IMR-90 (cell line): ENCODE measurements at regions not wholly inside any gene's neighbourhood (a gene's known extent, or its start where the extent isn't known, plus 50 kb on each side); places are given as distances from the start of the nearest gene placed in this dataset.

ENCODE experiments used
- ATAC-seq: fragments of 200-7000 bp; cut with Tn5 transposase; 2 replicates; pipeline ENCODE4 v1.9.1; 2020; ENCODE audit warnings: low read depth, mild to moderate bottlenecking, moderate library complexity
- BruUV-seq: library from RNA; stranded (reverse); fragments of 400-500 nt; replicated peaks from 2 replicates; lab custom pipeline; 2021; lab: Mats Ljungman, UMichigan
- CTCF ChIA-PET: fragments of 300-600 bp; formaldehyde crosslinking; extraction: SDS; loops from one replicate; lab custom pipeline; 2021; ENCODE audit warnings: antibody characterized with exemption; lab: Yijun Ruan, JAX
- POLR2A ChIA-PET: fragments of 300-600 bp; sonication (Branson Sonifier 250); formaldehyde crosslinking; loops from one replicate; lab custom pipeline; 2022; ENCODE audit warnings: antibody characterized with exemption; ENCODE audit not compliant: unreplicated experiment; lab: Charles Lee
- DNase-seq: peaks from one replicate; pipeline ENCODE4 v3.0.0; 2013
- H2AFZ ChIP-seq: replicated peaks from 2 replicates; pipeline ENCODE3; 2013; ENCODE audit warnings: low read length, mild to moderate bottlenecking; ENCODE audit not compliant: poor library complexity
- H2AK5ac ChIP-seq: 2 replicates; pipeline ENCODE4 v1.6.1; 2013; ENCODE audit warnings: low read depth, low read length, inconsistent platforms
- H2AK9ac ChIP-seq: replicated peaks from 2 replicates; pipeline ENCODE3; 2013; ENCODE audit warnings: mild to moderate bottlenecking, low read depth, low read length, moderate library complexity; ENCODE audit not compliant: poor library complexity
- H2BK120ac ChIP-seq: 2 replicates; pipeline ENCODE4 v1.6.1; 2013; ENCODE audit warnings: low read depth, low read length, inconsistent platforms
- H2BK15ac ChIP-seq: 3 replicates; pipeline ENCODE4 v1.6.1; 2013; ENCODE audit warnings: low read depth, low read length, inconsistent platforms
- H2BK20ac ChIP-seq: 2 replicates; pipeline ENCODE4 v1.6.1; 2013; ENCODE audit warnings: low read depth, mild to moderate bottlenecking, inconsistent platforms, low read length, moderate library complexity
- H2BK5ac ChIP-seq: 2 replicates; pipeline ENCODE4 v1.6.1; 2013; ENCODE audit warnings: mild to moderate bottlenecking, low read depth, low read length, inconsistent platforms; ENCODE audit not compliant: poor library complexity, severe bottlenecking
- H3K14ac ChIP-seq: replicated peaks from 2 replicates; pipeline ENCODE4 v1.6.1; 2013; ENCODE audit warnings: low read depth, low read length, inconsistent platforms
- H3K18ac ChIP-seq: 2 replicates; pipeline ENCODE4 v1.6.1; 2013; ENCODE audit warnings: low read depth, low read length, control low read depth
- H3K23ac ChIP-seq: 2 replicates; pipeline ENCODE4 v1.6.1; 2013; ENCODE audit warnings: low read depth, low read length, inconsistent platforms
- H3K27ac ChIP-seq: 2 replicates; pipeline ENCODE4 v1.5.1; 2013; ENCODE audit warnings: mild to moderate bottlenecking, control low read depth, low read length; ENCODE audit not compliant: insufficient read depth
- H3K27me3 ChIP-seq: 2 replicates; pipeline ENCODE4 v1.6.1; 2013; ENCODE audit warnings: low read length; ENCODE audit not compliant: control insufficient read depth, insufficient read depth
- H3K36me3 ChIP-seq: 2 replicates; pipeline ENCODE4 v1.6.1; 2013; ENCODE audit warnings: low read length, mixed read lengths; ENCODE audit not compliant: control insufficient read depth, insufficient read depth
- H3K4ac ChIP-seq: 2 replicates; pipeline ENCODE4 v1.6.1; 2013; ENCODE audit warnings: low read depth, low read length, inconsistent platforms
- H3K4me1 ChIP-seq: 2 replicates; pipeline ENCODE4 v1.6.1; 2013; ENCODE audit warnings: low read length, mixed read lengths; ENCODE audit not compliant: control insufficient read depth, insufficient read depth
- H3K4me2 ChIP-seq: 2 replicates; pipeline ENCODE4 v1.6.1; 2013; ENCODE audit warnings: low read depth, mild to moderate bottlenecking, control low read depth, low read length, moderate library complexity
- H3K4me3 ChIP-seq: 2 replicates; pipeline ENCODE4 v1.5.1; 2013; ENCODE audit warnings: low read depth, mild to moderate bottlenecking, control low read depth, low read length, moderate library complexity; ENCODE audit not compliant: insufficient read depth
- H3K56ac ChIP-seq: 2 replicates; pipeline ENCODE4 v1.6.1; 2013; ENCODE audit warnings: low read length, inconsistent platforms; ENCODE audit not compliant: insufficient read depth; ENCODE audit errors: extremely low read depth
- H3K79me1 ChIP-seq, 2 experiments: 2 replicates each; pipeline ENCODE4 v1.6.1; 2013; ENCODE audit warnings: low read length in 2 of 2, inconsistent platforms in 1 of 2, low read depth in 1 of 2
- H3K9ac ChIP-seq: 2 replicates; pipeline ENCODE4 v1.6.1; 2013; ENCODE audit warnings: low read depth, low read length, control low read depth
- H3K9me1 ChIP-seq: 2 replicates; pipeline ENCODE4 v1.6.1; 2013; ENCODE audit warnings: low read length, inconsistent platforms; ENCODE audit not compliant: insufficient read depth
- H3K9me3 ChIP-seq: 2 replicates; pipeline ENCODE4 v1.6.1; 2013; ENCODE audit warnings: low read length; ENCODE audit not compliant: control insufficient read depth, insufficient read depth
- H4K20me1 ChIP-seq: 2 replicates; pipeline ENCODE4 v1.6.1; 2013; ENCODE audit warnings: low read length, inconsistent platforms; ENCODE audit not compliant: insufficient read depth
- H4K5ac ChIP-seq: 2 replicates; pipeline ENCODE4 v1.6.1; 2013; ENCODE audit warnings: mild to moderate bottlenecking, low read depth, low read length, control low read depth
- H4K8ac ChIP-seq, 2 experiments: 2 replicates each; pipeline ENCODE4 v1.6.1; 2013; ENCODE audit warnings: low read depth in 2 of 2, low read length in 2 of 2, control low read depth in 1 of 2, inconsistent platforms in 1 of 2
- H4K91ac ChIP-seq: 2 replicates; pipeline ENCODE4 v1.6.1; 2013; ENCODE audit warnings: low read depth, low read length, inconsistent platforms; ENCODE audit not compliant: insufficient read depth
- BHLHE40 ChIP-seq: fragments of 150-350 bp; IDR thresholded peaks from 2 replicates; pipeline ENCODE4 v1.6.1; 2016; ENCODE audit warnings: mild to moderate bottlenecking, low read depth, low read length
- CEBPB ChIP-seq: IDR thresholded peaks from 2 replicates; pipeline ENCODE4 v1.6.1; 2012; ENCODE audit warnings: low read depth, low read length, improper control_type of control experiment
- CHD1 ChIP-seq: IDR thresholded peaks from 2 replicates; pipeline ENCODE4 v1.6.1; 2012; ENCODE audit warnings: low read depth, low read length, improper control_type of control experiment
- CTCF ChIP-seq: conservative IDR thresholded peaks from 2 replicates; pipeline ENCODE4 v1.5.1; 2012; ENCODE audit warnings: mild to moderate bottlenecking, low read depth, low read length, improper control_type of control experiment
- ELK1 ChIP-seq: fragments of 150-350 bp; IDR thresholded peaks from 2 replicates; pipeline ENCODE4 v1.6.1; 2016; ENCODE audit warnings: low read depth, mild to moderate bottlenecking, low read length, moderate library complexity, borderline replicate concordance
- FOS ChIP-seq: fragments of 150-350 bp; IDR thresholded peaks from 2 replicates; pipeline ENCODE4 v1.6.1; 2016; ENCODE audit warnings: low read depth, low read length
- MAFK ChIP-seq: IDR thresholded peaks from 2 replicates; pipeline ENCODE4 v1.6.1; 2012; ENCODE audit warnings: low read depth, low read length, improper control_type of control experiment
- MAZ ChIP-seq: IDR thresholded peaks from 2 replicates; pipeline ENCODE4 v1.6.1; 2012; ENCODE audit warnings: low read depth, mild to moderate bottlenecking, low read length, improper control_type of control experiment, moderate library complexity, borderline replicate concordance
- MXI1 ChIP-seq: IDR thresholded peaks from 2 replicates; pipeline ENCODE4 v1.6.1; 2012; ENCODE audit warnings: low read depth, mild to moderate bottlenecking, low read length, moderate library complexity, borderline replicate concordance
- NFE2L2 ChIP-seq: fragments of 150-350 bp; IDR thresholded peaks from 2 replicates; pipeline ENCODE4 v1.6.1; 2016; ENCODE audit warnings: low read depth, mild to moderate bottlenecking, low read length
- POLR2A ChIP-seq: IDR thresholded peaks from 2 replicates; pipeline ENCODE4 v1.6.1; 2012; ENCODE audit warnings: mild to moderate bottlenecking, low read depth, low read length
- RAD21 ChIP-seq: IDR thresholded peaks from 2 replicates; pipeline ENCODE4 v1.6.1; 2012; ENCODE audit warnings: low read length, improper control_type of control experiment
- RCOR1 ChIP-seq: IDR thresholded peaks from 2 replicates; pipeline ENCODE4 v1.6.1; 2012; ENCODE audit warnings: mild to moderate bottlenecking, low read length, improper control_type of control experiment; ENCODE audit not compliant: insufficient replicate concordance
- RFX5 ChIP-seq: IDR thresholded peaks from 2 replicates; pipeline ENCODE4 v1.8.0; 2012; ENCODE audit warnings: low read depth, mild to moderate bottlenecking, low read length, moderate library complexity
- SMC3 ChIP-seq: fragments of 150-350 bp; IDR thresholded peaks from 2 replicates; pipeline ENCODE4 v1.6.1; 2016; ENCODE audit warnings: low read depth, mild to moderate bottlenecking, antibody characterized with exemption, low read length, moderate library complexity
- USF2 ChIP-seq: fragments of 150-350 bp; IDR thresholded peaks from 2 replicates; pipeline ENCODE4 v1.6.1; 2017; ENCODE audit warnings: mild to moderate bottlenecking, antibody characterized with exemption, low read length, low read depth
- WGBS, 2 experiments: methylation state at CpG; one replicate each; pipeline versions ENCODE4 v1.1.5 to v1.1.7; 2013; ENCODE audit warnings: missing lambda C conversion rate in 2 of 2; ENCODE audit not compliant: insufficient read length in 1 of 2; ENCODE audit errors: extremely low coverage in 2 of 2; 5-methylcytosine and 5-hydroxymethylcytosine counted together
- dilution Hi-C: fragments of 300-500 bp; cut with HindIII; formaldehyde crosslinking; loops from one replicate; pipeline ENCODE4 v1.14.3; 2018; ENCODE audit warnings: low sequenced_read_pairs; ENCODE audit not compliant: unreplicated experiment
- in situ Hi-C: fragments of 300-500 bp; cut with MboI; formaldehyde crosslinking; loops from 3 replicates; pipeline ENCODE4 v1.14.3; 2019; ENCODE audit warnings: low sequenced_read_pairs, inconsistent platforms, mixed read lengths
- intact Hi-C: fragments of 100-400 bp; cut with micrococcal nuclease; formaldehyde crosslinking; loops from 2 replicates; pipeline ENCODE4 v1.10.0; 2022

- H3K23ac ChIP-seq = no peak overlapping the region
- peaks cover 8% of the 10 kb centered on the region; the same call in 1 of the 2 replicates for H3K27me3 ChIP-seq
- H3K27ac ChIP-seq = no peak overlapping the region
- ATAC-seq (no peak), DNase-seq (no peak)
- H3K4me3 ChIP-seq = no peak overlapping the region
- H3K56ac ChIP-seq = no peak overlapping the region
- no peaks in the 10 kb centered on the region for H3K36me3 ChIP-seq
- no peak overlapping the region for H3K4ac ChIP-seq
- H2AK5ac ChIP-seq = no peak overlapping the region
- POLR2A ChIA-PET = no interaction called here
- H2BK20ac ChIP-seq = no peak overlapping the region
- no peak overlapping the region for H2BK5ac ChIP-seq
- no CpG with 5 or more reads among the region's 3 CpGs for WGBS, 2 experiments
- intact Hi-C loops (no loop called here), dilution Hi-C loops (no loop called here), in situ Hi-C loops (no loop called here)
- no peak overlapping the region for H3K9ac ChIP-seq
- BruUV-seq = no TSS peak
- no peaks in the 10 kb centered on the region for H4K20me1 ChIP-seq
- H4K8ac ChIP-seq = no peak overlapping the region
- CTCF ChIA-PET = no interaction called here
- no peak overlapping the region for H2BK15ac ChIP-seq
- H3K9me3 ChIP-seq = no peaks in the 10 kb centered on the region
- H2AFZ ChIP-seq = no peak overlapping the region
- H3K9me1 ChIP-seq = no peaks in the 10 kb centered on the region
- no peaks in the 10 kb centered on the region for H3K79me1 ChIP-seq
- no peaks in the 10 kb centered on the region for H3K4me1 ChIP-seq
- H3K14ac ChIP-seq = no peak overlapping the region
- TF ChIP-seq MAFK (no peak), USF2 (no peak), SMC3 (no peak), CEBPB (no peak), RAD21 (no peak), BHLHE40 (no peak), POLR2A (no peak), FOS (no peak), RFX5 (no peak), NFE2L2 (no peak), CTCF (no peak), RCOR1 (no peak), ELK1 (no peak), CHD1 (no peak), MXI1 (no peak), MAZ (no peak)
- H4K5ac ChIP-seq = no peak overlapping the region
- no peak overlapping the region for H2AK9ac ChIP-seq
- H4K91ac ChIP-seq = no peak overlapping the region
- no peak overlapping the region for H3K4me2 ChIP-seq
- no peak overlapping the region for H3K18ac ChIP-seq
- H2BK120ac ChIP-seq = no peak overlapping the region
Measured at GRCh38 chr4:14902342-14902741, 99.9 kb upstream of the CPEB2 start.
